Peyer's patch (tissue), 4 donors: ENCODE measurements at regions not wholly inside any gene's neighbourhood (a gene's known extent, or its start where the extent isn't known, plus 50 kb on each side); places are given as distances from the start of the nearest gene placed in this dataset.
"Not testable (repeated sequence)": the region's sequence is repeated elsewhere in the genome, so short reads cannot be mapped to it uniquely, and the experiment has no call there.

Source experiments
- DNase-seq, 3 donors: peaks; one replicate each; pipeline ENCODE4 v3.0.0-alpha.2; 2017 to 2019
- H3K27ac ChIP-seq, 4 donors: fragments of 200-600 bp; sonication (generic); one replicate each; pipeline ENCODE4 v1.5.1; 2016 to 2019
- H3K27me3 ChIP-seq, 2 donors: fragments of 200-600 bp; sonication (generic); one replicate each; pipeline ENCODE4 v1.5.1; 2019
- H3K36me3 ChIP-seq, 3 donors: fragments of 200-600 bp; sonication (generic); one replicate each; pipeline ENCODE4 v1.5.1; 2016 to 2019
- H3K4me1 ChIP-seq, 4 donors: fragments of 200-600 bp; sonication (generic); one replicate each; pipeline ENCODE4 v1.5.1; 2016 to 2019
- H3K4me3 ChIP-seq, 4 donors: fragments of 200-600 bp; sonication (generic); 1 replicate in 3 of 4; 2 replicates in 1 of 4; pipeline ENCODE4 v1.5.1; 2016 to 2019; ENCODE audit warnings: mild to moderate bottlenecking in 1 of 4
- H3K9me3 ChIP-seq, 4 donors: fragments of 200-600 bp; sonication (generic); one replicate each; pipeline ENCODE4 v1.5.1; 2016 to 2019; ENCODE audit warnings: mild to moderate bottlenecking in 1 of 4
- CTCF ChIP-seq, 6 experiments: fragments of 450-650 bp in 4 of 6; fragments of 200-600 bp in 2 of 6; sonication (generic) in 1 of 6; IDR thresholded peaks; one replicate each; pipeline ENCODE4 v1.5.1; 2017 to 2019; ENCODE audit warnings: antibody characterized with exemption in 6 of 6, mild to moderate bottlenecking in 3 of 6, moderate library complexity in 1 of 6
- POLR2A ChIP-seq, 2 donors: fragments of 450-650 bp; IDR thresholded peaks; one replicate each; pipeline ENCODE4 v1.5.1; 2017; ENCODE audit warnings: antibody characterized with exemption in 2 of 2, mild to moderate bottlenecking in 2 of 2, moderate library complexity in 2 of 2

DNA sequence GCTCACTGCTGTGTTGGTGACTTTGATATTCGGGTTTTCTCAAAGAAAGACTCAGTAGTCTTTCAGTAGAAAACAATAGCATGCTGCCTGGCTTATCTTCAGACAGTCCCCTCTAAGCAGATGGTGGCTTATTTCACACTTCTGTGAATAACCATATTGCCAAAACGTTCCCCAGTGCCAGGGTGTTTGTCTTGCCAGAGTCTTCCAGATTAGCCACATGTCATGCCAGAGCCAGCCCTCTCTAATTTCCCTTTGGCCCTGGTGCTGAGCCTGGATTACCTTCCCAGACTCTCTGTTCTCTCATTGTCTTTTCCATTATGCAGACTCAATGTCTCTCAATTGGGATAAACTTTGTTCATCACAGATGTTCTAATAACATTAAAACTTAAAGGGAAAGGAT lies 488.0 kb upstream of the ATXN8OS start:
- no peak for DNase-seq
- no peaks in the 10 kb centered on the region for H3K4me1 ChIP-seq
- TF ChIP-seq POLR2A (IDR thresholded peaks at IDR 0.05) = no peak
- no peak for TF ChIP-seq CTCF (IDR thresholded peaks at IDR 0.05)
- no peaks in the 10 kb centered on the region for H3K9me3 ChIP-seq
- H3K36me3 ChIP-seq = no peaks in the 10 kb centered on the region
- H3K27me3 ChIP-seq = no peaks in the 10 kb centered on the region
- no peak overlapping the region for H3K4me3 ChIP-seq
- no peak overlapping the region for H3K27ac ChIP-seq

GRCh38 chr13:69618838-69619237 lies 488.8 kb upstream of the ATXN8OS start:
- Histone ChIP-seq H3K4me3 (no peak overlapping the region), H3K27me3 (no peaks in the 10 kb centered on the region), H3K9me3 (no peaks in the 10 kb centered on the region), H3K36me3 (no peaks in the 10 kb centered on the region), H3K27ac (no peak overlapping the region), H3K4me1 (no peaks in the 10 kb centered on the region)
- no peak for DNase-seq
- TF ChIP-seq POLR2A (IDR thresholded peaks at IDR 0.05) = no peak
- TF ChIP-seq CTCF (IDR thresholded peaks at IDR 0.05) = no peak

DNA sequence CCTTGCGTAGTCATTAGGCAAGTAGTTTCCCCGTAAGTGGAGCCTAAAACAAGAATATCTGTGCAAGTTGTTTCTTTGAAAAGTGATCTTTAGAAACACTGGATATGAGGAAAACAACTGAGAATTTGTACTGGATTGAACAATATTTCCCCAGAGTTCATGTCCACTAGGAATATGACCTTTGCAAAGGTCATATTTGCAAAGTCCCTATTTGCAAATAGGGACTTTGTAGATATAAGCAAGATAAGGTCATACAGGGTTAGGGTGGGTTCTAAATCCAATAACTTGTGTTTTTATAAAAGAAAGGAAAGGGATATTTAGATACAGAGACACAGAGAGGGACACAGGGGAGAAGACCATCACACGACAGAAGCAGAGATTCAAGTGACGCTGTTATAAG lies 489.2 kb upstream of the ATXN8OS start:
- no peak for DNase-seq
- Histone ChIP-seq H3K9me3 (no peaks in the 10 kb centered on the region), H3K27ac (no peak overlapping the region), H3K4me1 (no peaks in the 10 kb centered on the region), H3K4me3 (no peak overlapping the region), H3K27me3 (no peaks in the 10 kb centered on the region), H3K36me3 (no peaks in the 10 kb centered on the region)
- no peak for TF ChIP-seq CTCF (IDR thresholded peaks at IDR 0.05)
- no peak for TF ChIP-seq POLR2A (IDR thresholded peaks at IDR 0.05)

DNA sequence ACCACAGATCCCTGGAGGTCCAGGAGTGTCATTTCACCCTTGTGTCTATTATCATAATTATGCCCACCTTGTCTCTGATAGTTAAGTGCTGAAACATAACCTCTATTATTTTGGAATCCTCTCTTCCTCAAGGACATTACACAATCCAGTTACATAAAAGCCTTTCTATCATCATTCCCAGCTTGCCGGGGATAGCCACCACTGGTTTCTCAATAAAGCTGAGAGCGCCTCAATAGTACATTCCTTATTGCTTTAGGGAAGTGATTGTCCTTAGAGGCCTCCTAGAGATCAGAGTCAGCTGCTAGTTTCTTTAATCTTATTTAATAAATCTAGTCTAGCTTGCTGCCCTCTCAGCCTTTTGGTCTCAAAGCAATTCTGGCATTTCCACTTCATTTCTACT lies 490.0 kb upstream of the ATXN8OS start:
- Histone ChIP-seq H3K9me3 (no peaks in the 10 kb centered on the region), H3K27ac (no peak overlapping the region), H3K36me3 (no peaks in the 10 kb centered on the region), H3K27me3 (no peaks in the 10 kb centered on the region), H3K4me1 (no peaks in the 10 kb centered on the region), H3K4me3 (no peak overlapping the region)
- no peak for DNase-seq
- TF ChIP-seq POLR2A (IDR thresholded peaks at IDR 0.05) = no peak

DNA sequence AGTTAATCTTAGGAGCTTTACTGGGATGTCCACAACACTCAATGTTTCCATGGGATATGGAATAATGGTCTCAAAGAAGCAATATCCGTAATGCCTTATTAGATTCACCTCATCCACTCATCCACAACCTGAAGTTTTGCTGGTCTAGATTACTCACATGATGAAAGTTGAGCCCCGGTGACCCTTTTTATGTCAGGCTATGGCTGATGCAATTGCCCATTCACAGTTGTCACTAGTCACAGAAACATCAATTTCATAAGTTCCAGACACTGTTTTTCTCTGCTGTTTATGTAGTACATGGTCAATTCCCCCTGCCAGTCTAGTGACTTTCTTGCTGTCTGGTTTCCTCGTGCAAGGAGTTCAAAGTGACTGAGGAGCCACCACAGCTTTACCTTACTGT lies 491.2 kb upstream of the ATXN8OS start:
- no peaks in the 10 kb centered on the region for H3K9me3 ChIP-seq
- no peaks in the 10 kb centered on the region for H3K36me3 ChIP-seq
- no peak overlapping the region for H3K4me3 ChIP-seq
- TF ChIP-seq CTCF (IDR thresholded peaks at IDR 0.05) (no peak), POLR2A (IDR thresholded peaks at IDR 0.05) (no peak)
- no peak for DNase-seq
- no peaks in the 10 kb centered on the region for H3K4me1 ChIP-seq
- H3K27ac ChIP-seq = no peak overlapping the region
- H3K27me3 ChIP-seq = no peaks in the 10 kb centered on the region

- not testable (repeated sequence) for H3K27me3 ChIP-seq, DNase-seq, H3K4me3 ChIP-seq, H3K36me3 ChIP-seq, H3K4me1 ChIP-seq, H3K9me3 ChIP-seq, H3K27ac ChIP-seq
These were observed 492.6 kb upstream of the ATXN8OS start for GRCh38 chr13:69615055-69615454.

GRCh38 chr13:69604698-69605097 lies 502.9 kb upstream of the ATXN8OS start:
- Histone ChIP-seq H3K27ac (no peak overlapping the region), H3K27me3 (no peaks in the 10 kb centered on the region), H3K4me3 (no peak overlapping the region), H3K4me1 (no peaks in the 10 kb centered on the region), H3K9me3 (no peaks in the 10 kb centered on the region), H3K36me3 (no peaks in the 10 kb centered on the region)
- no peak for DNase-seq
- TF ChIP-seq POLR2A (IDR thresholded peaks at IDR 0.05) (no peak), CTCF (IDR thresholded peaks at IDR 0.05) (no peak)
